SHP77 (cell line): ENCODE measurements at regions not wholly inside any gene's neighbourhood (a gene's known extent, or its start where the extent isn't known, plus 50 kb on each side); places are given as distances from the start of the nearest gene placed in this dataset.

Experiments used
- DNase-seq, 2 experiments: peaks; one replicate each; lab custom pipeline; 2025; lab: John Stamatoyannopoulos, UW

GRCh38 chr19:30153326-30154210 is 211.5 kb downstream of the URI1 start:
- no peak for DNase-seq

- DNase-seq: no peak
These were observed 212.4 kb downstream of the URI1 start for GRCh38 chr19:30154410-30154809.

- DNase-seq: peak in 1 of 2 experiments; percentile 49
These were observed 213.6 kb downstream of the URI1 start for GRCh38 chr19:30155381-30156200.

- DNase-seq: no peak
These were observed 214.6 kb downstream of the URI1 start for GRCh38 chr19:30156646-30157045.

- DNase-seq: no peak
These were observed 213.9 kb upstream of the ZNF536 start for GRCh38 chr19:30158067-30158892.

GRCh38 chr19:30158893-30159245 is 213.3 kb upstream of the ZNF536 start:
- DNase-seq: no peak

- DNase-seq: no peak
These were observed 212.5 kb upstream of the ZNF536 start for GRCh38 chr19:30159636-30160035.

GRCh38 chr19:30160426-30160825 is 211.8 kb upstream of the ZNF536 start:
- no peak for DNase-seq

- no peak for DNase-seq
These were observed 211.0 kb upstream of the ZNF536 start for GRCh38 chr19:30161021-30161655.

- no peak for DNase-seq
These were observed 210.4 kb upstream of the ZNF536 start for GRCh38 chr19:30161770-30162169.

GRCh38 chr19:30162718-30163117 is 209.5 kb upstream of the ZNF536 start:
- DNase-seq: no peak

- no peak for DNase-seq
These were observed 208.5 kb upstream of the ZNF536 start for GRCh38 chr19:30163663-30164062.

- no peak for DNase-seq
These were observed 206.9 kb upstream of the ZNF536 start for GRCh38 chr19:30165228-30165813.

GRCh38 chr19:30167206-30167868 is 204.8 kb upstream of the ZNF536 start:
- no peak for DNase-seq

GRCh38 chr19:30167976-30168635 is 204.1 kb upstream of the ZNF536 start:
- DNase-seq: no peak

GRCh38 chr19:30168760-30169159 is 203.4 kb upstream of the ZNF536 start:
- no peak for DNase-seq

- DNase-seq: no peak
These were observed 202.8 kb upstream of the ZNF536 start for GRCh38 chr19:30169196-30169900.

GRCh38 chr19:30170081-30170480 is 202.1 kb upstream of the ZNF536 start:
- no peak for DNase-seq

- no peak for DNase-seq
These were observed 201.6 kb upstream of the ZNF536 start for GRCh38 chr19:30170495-30171137.
